Stimulated activated CD4-positive, alpha-beta T cell treated with anti-CD3 and anti-CD28 coated beads, Interleukin-1b, Interleukin-23, amount 100 ng/mL, for 24 hours (primary cell): ENCODE measurements at regions not wholly inside any gene's neighbourhood (a gene's known extent, or its start where the extent isn't known, plus 50 kb on each side); places are given as distances from the start of the nearest gene placed in this dataset.

Source experiments
- DNase-seq, 4 experiments: peaks; one replicate each; pipeline ENCODE4 v3.0.0-alpha.2; 2020; ENCODE audit warnings: low read depth in 4 of 4, low spot score in 1 of 4

- DNase-seq = no peak
Measured at GRCh38 chr15:97563516-97563915, 397.0 kb upstream of the ARRDC4 start.

- no peak for DNase-seq
Measured at GRCh38 chr15:97566961-97567360, 393.5 kb upstream of the ARRDC4 start.

GRCh38 chr15:97567411-97567810 lies 393.1 kb upstream of the ARRDC4 start:
- DNase-seq = no peak

GRCh38 chr15:97576929-97577645 lies 383.4 kb upstream of the ARRDC4 start:
- no peak for DNase-seq

GRCh38 chr15:97585408-97585807 lies 375.1 kb upstream of the ARRDC4 start:
- DNase-seq = no peak

GRCh38 chr15:97592778-97593177 lies 367.7 kb upstream of the ARRDC4 start:
- DNase-seq = no peak

GRCh38 chr15:97597801-97598200 lies 362.7 kb upstream of the ARRDC4 start:
- no peak for DNase-seq

GRCh38 chr15:97598353-97598798 lies 362.1 kb upstream of the ARRDC4 start:
- DNase-seq = no peak

- DNase-seq = no peak
Measured at GRCh38 chr15:97600190-97600589, 360.3 kb upstream of the ARRDC4 start.

- DNase-seq = no peak
Measured at GRCh38 chr15:97604677-97605076, 355.8 kb upstream of the ARRDC4 start.

- no peak for DNase-seq
Measured at GRCh38 chr15:97615114-97615513, 345.4 kb upstream of the ARRDC4 start.

- DNase-seq = no peak
Measured at GRCh38 chr15:97623091-97623661, 337.3 kb upstream of the ARRDC4 start.

GRCh38 chr15:97627634-97628033 lies 332.9 kb upstream of the ARRDC4 start:
- DNase-seq = no peak

GRCh38 chr15:97645758-97646157 lies 314.7 kb upstream of the ARRDC4 start:
- DNase-seq = no peak

GRCh38 chr15:97648728-97649127 lies 311.8 kb upstream of the ARRDC4 start:
- DNase-seq = no peak

GRCh38 chr15:97652041-97652440 lies 308.5 kb upstream of the ARRDC4 start:
- DNase-seq = no peak

GRCh38 chr15:97652700-97653167 lies 307.8 kb upstream of the ARRDC4 start:
- DNase-seq = no peak

GRCh38 chr15:97653896-97654295 lies 306.6 kb upstream of the ARRDC4 start:
- DNase-seq = no peak

GRCh38 chr15:97654481-97655076 lies 305.9 kb upstream of the ARRDC4 start:
- DNase-seq = no peak

- DNase-seq = no peak
Measured at GRCh38 chr15:97661796-97662195, 298.7 kb upstream of the ARRDC4 start.

- DNase-seq = no peak
Measured at GRCh38 chr15:97672586-97672985, 287.9 kb upstream of the ARRDC4 start.

- DNase-seq = no peak
Measured at GRCh38 chr15:97678656-97679055, 281.8 kb upstream of the ARRDC4 start.
